ENCODE measurements at regions not wholly inside any gene's neighbourhood (a gene's known extent, or its start where the extent isn't known, plus 50 kb on each side); places are given as distances from the start of the nearest gene placed in this dataset.
A peak's percentile ranks its signal among the peaks of the same experiment; 100 is the strongest.
"Not testable (repeated sequence)": the region's sequence is repeated elsewhere in the genome, so short reads cannot be mapped to it uniquely, and the experiment has no call there.

DNA sequence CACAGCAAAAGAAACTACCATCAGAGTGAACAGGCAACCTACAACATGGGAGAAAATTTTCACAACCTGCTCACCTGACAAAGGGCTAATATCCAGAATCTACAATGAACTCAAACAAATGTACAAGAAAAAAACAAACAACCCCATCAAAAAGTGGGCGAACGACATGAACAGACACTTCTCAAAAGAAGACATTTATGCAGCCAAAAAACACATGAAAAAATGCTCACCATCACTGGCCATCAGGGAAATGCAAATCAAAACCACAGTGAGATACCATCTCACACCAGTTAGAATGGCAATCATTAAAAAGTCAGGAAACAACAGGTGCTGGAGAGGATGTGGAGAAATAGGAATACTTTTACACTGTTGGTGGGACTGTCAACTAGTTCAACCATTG, 207.8 kb downstream of the USP6NL start:
- Mint-ChIP-seq H3K27ac (peak overlapping the region; percentile 90), H3K4me3 (peak overlapping the region; percentile 52), H3K4me1 (peaks cover 47% of the 10 kb centered on the region), H3K9me3 (peaks cover 11% of the 10 kb centered on the region)
- DNase-seq; intact Hi-C loops (cut with micrococcal nuclease); H3K27me3 Mint-ChIP-seq; H3K36me3 Mint-ChIP-seq (ENCODE audit: low read depth): not testable (repeated sequence)

GRCh38 chr10:11403116-11403515, 208.3 kb downstream of the USP6NL start:
- peaks cover 9% of the 10 kb centered on the region for H3K36me3 Mint-ChIP-seq (ENCODE audit: low read depth)
- H3K9me3 Mint-ChIP-seq, result peaks cover 11% of the 10 kb centered on the region
- DNase-seq, result peak; percentile 89
- no peaks in the 10 kb centered on the region for H3K27me3 Mint-ChIP-seq
- peaks cover 49% of the 10 kb centered on the region for H3K4me1 Mint-ChIP-seq
- peak overlapping the region; percentile 52 for H3K4me3 Mint-ChIP-seq
- intact Hi-C loops (cut with micrococcal nuclease), result no loop called here
- peak overlapping the region; percentile 90 for H3K27ac Mint-ChIP-seq

DNA sequence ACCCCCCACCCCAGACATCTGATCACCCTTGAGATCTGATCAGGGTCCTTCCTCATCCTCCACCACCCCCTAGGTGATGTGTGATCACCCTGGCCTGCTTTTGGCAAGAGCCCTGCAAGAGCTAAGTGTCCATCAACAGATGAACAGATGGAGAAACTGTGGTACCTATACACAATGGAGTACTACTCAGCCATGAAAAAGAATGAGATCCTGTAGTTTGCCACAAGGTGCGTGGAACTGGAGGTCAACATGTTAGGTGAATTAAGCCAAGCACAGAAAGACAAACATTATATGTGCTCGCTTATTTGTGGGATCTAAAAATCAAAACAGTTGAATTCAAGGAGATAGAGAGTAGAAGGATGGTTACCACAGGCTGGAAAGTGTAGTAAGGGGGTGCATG, 209.1 kb downstream of the USP6NL start:
- Mint-ChIP-seq H3K36me3 (ENCODE audit: low read depth) (peaks cover 7% of the 10 kb centered on the region), H3K4me3 (no peak overlapping the region), H3K27me3 (no peaks in the 10 kb centered on the region), H3K27ac (peak overlapping the region; percentile 21), H3K9me3 (peaks cover 11% of the 10 kb centered on the region), H3K4me1 (peaks cover 45% of the 10 kb centered on the region)
- DNase-seq, result no peak
- intact Hi-C loops (cut with micrococcal nuclease), result no loop called here

DNA sequence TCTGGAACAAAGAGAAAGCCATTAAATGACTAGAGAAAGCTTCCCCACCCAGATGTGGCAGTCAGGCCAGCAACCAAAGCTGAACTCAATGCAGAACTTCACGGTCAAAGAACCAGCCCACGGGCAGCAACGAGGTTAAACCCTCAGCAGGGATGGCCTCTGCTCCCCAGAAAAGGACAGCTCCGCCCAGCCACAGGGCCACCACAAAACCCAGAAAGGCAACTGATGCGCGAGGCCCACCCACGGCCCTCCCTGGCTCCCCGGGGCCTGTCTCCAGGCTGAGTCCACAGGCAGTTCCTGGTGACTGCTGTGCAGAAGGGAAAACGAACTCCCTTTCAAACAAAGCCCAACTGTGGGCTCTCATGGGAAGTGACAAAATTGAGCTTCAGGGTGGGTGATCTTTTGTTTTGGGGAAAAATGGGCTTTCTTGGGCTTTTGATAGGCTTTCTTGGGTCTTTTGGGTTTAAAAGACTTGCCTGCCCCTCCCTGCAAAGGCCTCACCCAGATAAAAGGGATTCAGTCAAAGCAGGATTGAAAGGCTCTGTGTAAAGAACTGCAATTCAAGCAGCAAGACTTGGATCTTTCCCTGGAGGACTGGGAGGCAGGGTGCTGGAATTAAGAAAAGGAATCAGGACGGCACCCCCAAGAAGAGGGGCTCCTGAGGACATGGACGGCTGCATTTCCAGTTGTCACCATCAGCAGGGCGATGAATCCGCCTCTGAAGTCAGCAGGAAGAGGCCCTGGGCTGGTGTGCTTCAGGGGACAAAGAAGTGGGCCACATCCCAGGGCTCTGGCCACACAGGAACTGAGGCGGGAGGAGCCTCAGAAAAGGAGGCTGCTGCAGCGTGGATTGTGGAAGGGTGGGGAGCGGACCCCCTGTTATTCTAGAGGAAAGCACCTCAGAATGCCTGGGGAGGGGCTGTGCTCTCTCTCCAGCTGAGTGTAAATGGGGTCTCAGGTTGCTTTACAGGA, 209.9 kb downstream of the USP6NL start:
- intact Hi-C loops (cut with micrococcal nuclease), result no loop called here
- H3K36me3 Mint-ChIP-seq (ENCODE audit: low read depth), result peaks cover 2% of the 10 kb centered on the region
- peak overlapping the region; percentile 71 for H3K27ac Mint-ChIP-seq
- no peaks in the 10 kb centered on the region for H3K27me3 Mint-ChIP-seq
- peak overlapping the region; percentile 51 for H3K4me3 Mint-ChIP-seq
- peaks cover 8% of the 10 kb centered on the region for H3K9me3 Mint-ChIP-seq
- DNase-seq, result peak; percentile 67
- H3K4me1 Mint-ChIP-seq, result peaks cover 41% of the 10 kb centered on the region

GRCh38 chr10:11397980-11398580, 213.4 kb downstream of the USP6NL start:
- H3K4me1 Mint-ChIP-seq, result peaks cover 30% of the 10 kb centered on the region
- no peak overlapping the region for H3K27ac Mint-ChIP-seq
- no peak overlapping the region for H3K4me3 Mint-ChIP-seq
- peaks cover 2% of the 10 kb centered on the region for H3K9me3 Mint-ChIP-seq
- H3K36me3 Mint-ChIP-seq (ENCODE audit: low read depth), result no peaks in the 10 kb centered on the region
- DNase-seq, result no peak
- H3K27me3 Mint-ChIP-seq, result peaks cover 5% of the 10 kb centered on the region
- intact Hi-C loops (cut with micrococcal nuclease), result no loop called here

- H3K9me3 Mint-ChIP-seq, result no peaks in the 10 kb centered on the region
- H3K27ac Mint-ChIP-seq, result no peak overlapping the region
- H3K36me3 Mint-ChIP-seq (ENCODE audit: low read depth), result no peaks in the 10 kb centered on the region
- intact Hi-C loops (cut with micrococcal nuclease), result no loop called here
- peaks cover 24% of the 10 kb centered on the region for H3K4me1 Mint-ChIP-seq
- H3K4me3 Mint-ChIP-seq, result no peak overlapping the region
- no peak for DNase-seq
- peaks cover 7% of the 10 kb centered on the region for H3K27me3 Mint-ChIP-seq
Measured at GRCh38 chr10:11397077-11397965, 214.1 kb downstream of the USP6NL start.

- H3K9me3 Mint-ChIP-seq, result no peaks in the 10 kb centered on the region
- H3K27ac Mint-ChIP-seq, result no peak overlapping the region
- peaks cover 15% of the 10 kb centered on the region for H3K4me1 Mint-ChIP-seq
- no peak overlapping the region for H3K4me3 Mint-ChIP-seq
- DNase-seq, result no peak
- no peaks in the 10 kb centered on the region for H3K36me3 Mint-ChIP-seq (ENCODE audit: low read depth)
- intact Hi-C loops (cut with micrococcal nuclease), result no loop called here
- peaks cover 9% of the 10 kb centered on the region for H3K27me3 Mint-ChIP-seq
Measured at GRCh38 chr10:11396311-11396955, 215.0 kb downstream of the USP6NL start.

DNA sequence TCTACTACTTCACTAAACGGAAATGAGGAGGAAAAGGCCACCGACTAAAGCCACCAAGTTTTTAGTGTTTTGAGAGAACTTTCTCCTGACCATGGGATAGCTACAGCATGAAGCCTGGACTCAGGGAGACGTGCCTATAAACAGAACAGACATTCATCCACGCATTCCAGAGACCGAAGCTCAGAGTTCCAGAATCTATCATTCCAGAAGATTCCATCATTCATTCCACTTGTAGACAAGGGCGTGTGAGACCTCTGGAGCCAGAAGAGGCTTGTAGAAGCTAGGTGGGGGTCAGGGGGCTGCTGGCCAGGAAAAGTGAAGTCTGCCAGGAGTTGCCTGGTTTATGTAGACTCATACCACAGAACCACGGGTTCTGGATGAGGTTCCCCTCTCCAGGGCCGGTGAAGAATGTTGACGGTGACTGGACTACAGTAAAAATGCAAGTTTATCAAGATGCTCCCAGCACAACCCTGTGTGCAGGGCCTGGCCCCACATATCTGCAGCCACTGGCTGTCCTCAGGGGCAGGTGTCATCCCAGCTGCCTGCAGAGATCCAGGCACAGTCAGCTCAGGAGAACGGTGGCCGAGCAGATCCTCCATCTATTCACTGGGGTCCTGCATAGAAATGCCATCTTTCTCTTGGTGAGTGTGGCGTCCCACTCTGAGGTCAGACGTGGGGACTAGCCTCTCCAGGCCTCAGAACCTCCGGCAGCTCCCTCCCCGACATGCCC, 215.7 kb downstream of the USP6NL start:
- H3K9me3 Mint-ChIP-seq, result no peaks in the 10 kb centered on the region
- H3K36me3 Mint-ChIP-seq (ENCODE audit: low read depth), result no peaks in the 10 kb centered on the region
- DNase-seq, result no peak
- H3K27ac Mint-ChIP-seq, result no peak overlapping the region
- H3K4me1 Mint-ChIP-seq, result peaks cover 8% of the 10 kb centered on the region
- intact Hi-C loops (cut with micrococcal nuclease), result no loop called here
- H3K27me3 Mint-ChIP-seq, result peaks cover 9% of the 10 kb centered on the region
- H3K4me3 Mint-ChIP-seq, result no peak overlapping the region

DNA sequence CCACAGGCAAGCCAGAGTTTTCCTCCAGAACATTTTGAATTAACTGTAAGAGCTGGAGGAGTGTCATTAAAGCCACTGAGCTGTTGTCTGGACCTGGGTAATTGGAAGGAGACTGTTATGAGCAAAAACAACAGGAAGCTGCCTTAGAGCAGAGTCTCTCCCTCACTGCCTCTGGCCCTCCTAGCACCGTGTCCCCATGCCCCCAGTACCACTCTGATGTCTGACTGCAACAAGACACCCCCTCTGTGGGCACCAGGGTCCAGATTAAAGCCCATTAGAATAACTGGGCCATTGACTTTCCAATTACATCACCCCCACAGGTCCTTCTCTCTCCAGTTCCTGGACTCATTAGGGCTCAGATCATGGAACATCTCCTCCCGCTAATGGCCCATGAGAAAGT, 216.3 kb downstream of the USP6NL start:
- intact Hi-C loops (cut with micrococcal nuclease), result no loop called here
- Mint-ChIP-seq H3K36me3 (ENCODE audit: low read depth) (no peaks in the 10 kb centered on the region), H3K27me3 (peaks cover 9% of the 10 kb centered on the region), H3K9me3 (no peaks in the 10 kb centered on the region), H3K4me1 (peaks cover 4% of the 10 kb centered on the region), H3K4me3 (no peak overlapping the region), H3K27ac (no peak overlapping the region)
- no peak for DNase-seq

GRCh38 chr10:11393858-11394257, 217.6 kb downstream of the USP6NL start:
- H3K4me1 Mint-ChIP-seq, result peaks cover 2% of the 10 kb centered on the region
- no peak for DNase-seq
- H3K36me3 Mint-ChIP-seq (ENCODE audit: low read depth), result no peaks in the 10 kb centered on the region
- no peak overlapping the region for H3K4me3 Mint-ChIP-seq
- H3K27ac Mint-ChIP-seq, result no peak overlapping the region
- peaks cover 9% of the 10 kb centered on the region for H3K27me3 Mint-ChIP-seq
- intact Hi-C loops (cut with micrococcal nuclease), result no loop called here
- no peaks in the 10 kb centered on the region for H3K9me3 Mint-ChIP-seq

- no peaks in the 10 kb centered on the region for H3K4me1 Mint-ChIP-seq
- intact Hi-C loops (cut with micrococcal nuclease), result no loop called here
- no peak for DNase-seq
- no peak overlapping the region for H3K27ac Mint-ChIP-seq
- no peak overlapping the region for H3K4me3 Mint-ChIP-seq
- H3K36me3 Mint-ChIP-seq (ENCODE audit: low read depth), result no peaks in the 10 kb centered on the region
- H3K9me3 Mint-ChIP-seq, result no peaks in the 10 kb centered on the region
- H3K27me3 Mint-ChIP-seq, result peaks cover 11% of the 10 kb centered on the region
Measured at GRCh38 chr10:11392776-11393175, 218.7 kb downstream of the USP6NL start.

DNA sequence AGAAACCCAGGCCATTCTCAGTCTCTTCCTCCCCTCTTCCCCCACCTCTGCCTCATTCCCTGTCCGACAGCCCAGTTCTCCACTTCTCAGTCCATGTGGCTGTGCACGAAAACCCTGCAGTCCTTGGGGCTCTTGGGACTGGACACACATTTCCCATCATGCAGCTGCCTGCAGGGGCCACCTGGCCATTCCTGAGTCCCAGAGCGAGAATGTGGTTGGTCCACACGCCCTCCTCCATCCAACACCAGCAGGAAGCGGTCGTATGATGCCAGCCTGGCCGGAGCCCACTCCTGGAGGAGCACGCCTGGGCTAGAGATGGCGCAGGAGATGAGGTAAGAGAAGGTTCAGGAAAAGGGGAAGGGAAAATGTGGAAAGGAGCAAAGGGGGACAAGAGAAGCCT, 222.5 kb downstream of the USP6NL start:
- H3K4me3 Mint-ChIP-seq, result no peak overlapping the region
- intact Hi-C loops (cut with micrococcal nuclease), result no loop called here
- no peak overlapping the region for H3K27ac Mint-ChIP-seq
- no peaks in the 10 kb centered on the region for H3K9me3 Mint-ChIP-seq
- DNase-seq, result no peak
- peaks cover 12% of the 10 kb centered on the region for H3K27me3 Mint-ChIP-seq
- no peaks in the 10 kb centered on the region for H3K4me1 Mint-ChIP-seq
- H3K36me3 Mint-ChIP-seq (ENCODE audit: low read depth), result no peaks in the 10 kb centered on the region
